ENCODE measurements at regions not wholly inside any gene's neighbourhood (a gene's known extent, or its start where the extent isn't known, plus 50 kb on each side); places are given as distances from the start of the nearest gene placed in this dataset.

- TF ChIP-seq CTCF (IDR thresholded peaks at IDR 0.05) = no peak
- TF ChIP-seq POLR2A (IDR thresholded peaks at IDR 0.05) = no peak
- TF ChIP-seq POLR2AphosphoS5 (IDR thresholded peaks at IDR 0.05) = no peak
Observed at GRCh38 chr1:175889848-175890247, 146.5 kb upstream of the TNR start.

Data from gastroesophageal sphincter (tissue), 3 donors.